ENCODE measurements at regions not wholly inside any gene's neighbourhood (a gene's known extent, or its start where the extent isn't known, plus 50 kb on each side); places are given as distances from the start of the nearest gene placed in this dataset.

- TF ChIP-seq, protein P1, sequence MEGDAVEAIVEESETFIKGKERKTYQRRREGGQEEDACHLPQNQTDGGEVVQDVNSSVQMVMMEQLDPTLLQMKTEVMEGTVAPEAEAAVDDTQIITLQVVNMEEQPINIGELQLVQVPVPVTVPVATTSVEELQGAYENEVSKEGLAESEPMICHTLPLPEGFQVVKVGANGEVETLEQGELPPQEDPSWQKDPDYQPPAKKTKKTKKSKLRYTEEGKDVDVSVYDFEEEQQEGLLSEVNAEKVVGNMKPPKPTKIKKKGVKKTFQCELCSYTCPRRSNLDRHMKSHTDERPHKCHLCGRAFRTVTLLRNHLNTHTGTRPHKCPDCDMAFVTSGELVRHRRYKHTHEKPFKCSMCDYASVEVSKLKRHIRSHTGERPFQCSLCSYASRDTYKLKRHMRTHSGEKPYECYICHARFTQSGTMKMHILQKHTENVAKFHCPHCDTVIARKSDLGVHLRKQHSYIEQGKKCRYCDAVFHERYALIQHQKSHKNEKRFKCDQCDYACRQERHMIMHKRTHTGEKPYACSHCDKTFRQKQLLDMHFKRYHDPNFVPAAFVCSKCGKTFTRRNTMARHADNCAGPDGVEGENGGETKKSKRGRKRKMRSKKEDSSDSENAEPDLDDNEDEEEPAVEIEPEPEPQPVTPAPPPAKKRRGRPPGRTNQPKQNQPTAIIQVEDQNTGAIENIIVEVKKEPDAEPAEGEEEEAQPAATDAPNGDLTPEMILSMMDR (conservative IDR thresholded peaks at IDR 0.05): no peak
- TF ChIP-seq EZH2 (IDR thresholded peaks at IDR 0.05; ENCODE audit: low read depth): no peak
These were observed 337.6 kb downstream of the FGF10 start for GRCh38 chr5:44051591-44051990.

All from PC-9 (cell line).